ENCODE measurements at regions not wholly inside any gene's neighbourhood (a gene's known extent, or its start where the extent isn't known, plus 50 kb on each side); places are given as distances from the start of the nearest gene placed in this dataset.

DNA sequence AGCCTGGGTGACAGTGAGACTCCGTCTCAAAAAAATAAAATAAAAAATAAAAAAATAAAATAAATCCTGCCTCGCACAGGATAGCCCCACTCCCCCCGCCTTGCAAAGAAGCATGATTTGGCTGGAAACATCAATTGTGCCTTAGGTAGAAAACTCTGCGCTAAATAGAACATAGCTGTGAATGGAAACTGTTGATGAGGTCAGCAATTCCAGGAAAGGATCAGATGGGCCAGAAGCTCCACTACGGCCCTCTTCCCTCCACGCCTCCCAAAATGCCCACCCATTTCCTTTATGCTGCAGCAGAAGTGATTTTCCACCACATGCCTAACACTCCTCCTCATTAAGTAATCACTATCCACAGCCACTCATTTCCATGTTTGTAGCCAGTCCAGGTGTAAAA, 473.4 kb downstream of the XYLT1 start:
- TF ChIP-seq, protein P1, sequence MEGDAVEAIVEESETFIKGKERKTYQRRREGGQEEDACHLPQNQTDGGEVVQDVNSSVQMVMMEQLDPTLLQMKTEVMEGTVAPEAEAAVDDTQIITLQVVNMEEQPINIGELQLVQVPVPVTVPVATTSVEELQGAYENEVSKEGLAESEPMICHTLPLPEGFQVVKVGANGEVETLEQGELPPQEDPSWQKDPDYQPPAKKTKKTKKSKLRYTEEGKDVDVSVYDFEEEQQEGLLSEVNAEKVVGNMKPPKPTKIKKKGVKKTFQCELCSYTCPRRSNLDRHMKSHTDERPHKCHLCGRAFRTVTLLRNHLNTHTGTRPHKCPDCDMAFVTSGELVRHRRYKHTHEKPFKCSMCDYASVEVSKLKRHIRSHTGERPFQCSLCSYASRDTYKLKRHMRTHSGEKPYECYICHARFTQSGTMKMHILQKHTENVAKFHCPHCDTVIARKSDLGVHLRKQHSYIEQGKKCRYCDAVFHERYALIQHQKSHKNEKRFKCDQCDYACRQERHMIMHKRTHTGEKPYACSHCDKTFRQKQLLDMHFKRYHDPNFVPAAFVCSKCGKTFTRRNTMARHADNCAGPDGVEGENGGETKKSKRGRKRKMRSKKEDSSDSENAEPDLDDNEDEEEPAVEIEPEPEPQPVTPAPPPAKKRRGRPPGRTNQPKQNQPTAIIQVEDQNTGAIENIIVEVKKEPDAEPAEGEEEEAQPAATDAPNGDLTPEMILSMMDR (conservative IDR thresholded peaks at IDR 0.05) = no peak
- TF ChIP-seq ZFX (IDR thresholded peaks at IDR 0.05) = no peak

All from C4-2B (cell line).